ENCODE measurements at regions not wholly inside any gene's neighbourhood (a gene's known extent, or its start where the extent isn't known, plus 50 kb on each side); places are given as distances from the start of the nearest gene placed in this dataset.

- TF ChIP-seq POLR2A (IDR thresholded peaks at IDR 0.05) = no peak
- no peak for TF ChIP-seq CTCF (IDR thresholded peaks at IDR 0.05 in 4 of 5, conservative IDR thresholded peaks at IDR 0.05 in 1 of 5)
Observed at GRCh38 chr19:30086220-30086619, 144.2 kb downstream of the URI1 start.

Measured in gastrocnemius medialis (tissue), 4 donors.